Activated CD4-positive, CD25-positive, alpha-beta regulatory T cell treated with anti-CD3 and anti-CD28 coated beads, Interleukin-2, amount 50 U/mL, for 72 hours (primary cell): ENCODE measurements at regions not wholly inside any gene's neighbourhood (a gene's known extent, or its start where the extent isn't known, plus 50 kb on each side); places are given as distances from the start of the nearest gene placed in this dataset.
"Not testable (repeated sequence)": the region's sequence is repeated elsewhere in the genome, so short reads cannot be mapped to it uniquely, and the experiment has no call there.

Experiments used
- DNase-seq: peaks from one replicate; pipeline ENCODE4 v3.0.0; 2021

GRCh38 chr2:133888107-133888506 is 319.8 kb upstream of the NCKAP5 start:
- no peak for DNase-seq

- no peak for DNase-seq
Measured at GRCh38 chr2:133888621-133889219, 320.5 kb upstream of the NCKAP5 start.

GRCh38 chr2:133892352-133892913 is 324.2 kb upstream of the NCKAP5 start:
- no peak for DNase-seq

GRCh38 chr2:133894429-133894828 is 326.2 kb upstream of the NCKAP5 start:
- DNase-seq = no peak

- DNase-seq = not testable (repeated sequence)
Measured at GRCh38 chr2:133897838-133898237, 329.6 kb upstream of the NCKAP5 start.

- DNase-seq = no peak
Measured at GRCh38 chr2:133900909-133901308, 332.6 kb upstream of the NCKAP5 start.

GRCh38 chr2:133906396-133906795 is 338.1 kb upstream of the NCKAP5 start:
- DNase-seq = no peak

- DNase-seq = no peak
Measured at GRCh38 chr2:133906926-133907325, 338.7 kb upstream of the NCKAP5 start.

GRCh38 chr2:133908171-133908570 is 339.9 kb upstream of the NCKAP5 start:
- no peak for DNase-seq

GRCh38 chr2:133918141-133918540 is 335.7 kb upstream of the MGAT5 start:
- DNase-seq = no peak

GRCh38 chr2:133919285-133919684 is 334.6 kb upstream of the MGAT5 start:
- no peak for DNase-seq

GRCh38 chr2:133927894-133928293 is 326.0 kb upstream of the MGAT5 start:
- no peak for DNase-seq

GRCh38 chr2:133936096-133936495 is 317.8 kb upstream of the MGAT5 start:
- no peak for DNase-seq

- DNase-seq = no peak
Measured at GRCh38 chr2:133936601-133937000, 317.3 kb upstream of the MGAT5 start.

- no peak for DNase-seq
Measured at GRCh38 chr2:133937669-133938068, 316.2 kb upstream of the MGAT5 start.

- no peak for DNase-seq
Measured at GRCh38 chr2:133940134-133940533, 313.7 kb upstream of the MGAT5 start.

- DNase-seq = no peak
Measured at GRCh38 chr2:133941666-133942065, 312.2 kb upstream of the MGAT5 start.

GRCh38 chr2:133942398-133942797 is 311.5 kb upstream of the MGAT5 start:
- no peak for DNase-seq

- no peak for DNase-seq
Measured at GRCh38 chr2:133943108-133943507, 310.8 kb upstream of the MGAT5 start.

- DNase-seq = no peak
Measured at GRCh38 chr2:133945089-133945488, 308.8 kb upstream of the MGAT5 start.

- DNase-seq = no peak
Measured at GRCh38 chr2:133947057-133947456, 306.8 kb upstream of the MGAT5 start.

GRCh38 chr2:133948610-133949290 is 305.1 kb upstream of the MGAT5 start:
- no peak for DNase-seq

GRCh38 chr2:133949595-133949994 is 304.3 kb upstream of the MGAT5 start:
- DNase-seq = no peak

GRCh38 chr2:133951209-133951608 is 302.7 kb upstream of the MGAT5 start:
- DNase-seq = no peak

- no peak for DNase-seq
Measured at GRCh38 chr2:133952420-133952819, 301.5 kb upstream of the MGAT5 start.
